ENCODE measurements at regions not wholly inside any gene's neighbourhood (a gene's known extent, or its start where the extent isn't known, plus 50 kb on each side); places are given as distances from the start of the nearest gene placed in this dataset.
"Not testable (repeated sequence)": the region's sequence is repeated elsewhere in the genome, so short reads cannot be mapped to it uniquely, and the experiment has no call there.

DNA sequence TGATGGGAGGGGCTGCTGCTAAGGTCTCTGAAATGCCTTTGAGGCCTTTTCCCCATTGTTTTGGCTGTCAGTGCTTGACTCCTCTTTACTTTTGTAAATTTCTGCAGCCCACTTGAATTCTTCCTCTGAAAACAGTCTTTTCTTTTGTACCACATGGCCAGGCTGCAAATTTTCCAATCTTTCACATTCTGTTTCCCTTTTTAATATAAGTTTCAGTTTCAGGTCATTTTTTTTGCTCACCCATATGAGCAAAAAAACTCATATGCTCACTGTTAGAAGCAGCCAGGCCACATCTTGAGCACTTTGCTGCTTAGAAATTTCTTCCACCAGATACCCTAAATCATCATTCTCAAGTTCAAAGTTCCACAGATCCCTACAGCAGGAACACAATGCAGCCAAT is 234.6 kb upstream of the ADRA1B start:
- H3K36me3 Mint-ChIP-seq (ENCODE audit: low read depth), result no peaks in the 10 kb centered on the region
- peaks cover 13% of the 10 kb centered on the region for H3K9me3 Mint-ChIP-seq
- H3K27me3 Mint-ChIP-seq (ENCODE audit: insufficient read depth), result peaks cover 2% of the 10 kb centered on the region; the same call in 1 of the 2 replicates
- no peaks in the 10 kb centered on the region for H3K4me1 Mint-ChIP-seq (ENCODE audit: low read depth)
- no peak for DNase-seq
- TF ChIP-seq, protein P1, sequence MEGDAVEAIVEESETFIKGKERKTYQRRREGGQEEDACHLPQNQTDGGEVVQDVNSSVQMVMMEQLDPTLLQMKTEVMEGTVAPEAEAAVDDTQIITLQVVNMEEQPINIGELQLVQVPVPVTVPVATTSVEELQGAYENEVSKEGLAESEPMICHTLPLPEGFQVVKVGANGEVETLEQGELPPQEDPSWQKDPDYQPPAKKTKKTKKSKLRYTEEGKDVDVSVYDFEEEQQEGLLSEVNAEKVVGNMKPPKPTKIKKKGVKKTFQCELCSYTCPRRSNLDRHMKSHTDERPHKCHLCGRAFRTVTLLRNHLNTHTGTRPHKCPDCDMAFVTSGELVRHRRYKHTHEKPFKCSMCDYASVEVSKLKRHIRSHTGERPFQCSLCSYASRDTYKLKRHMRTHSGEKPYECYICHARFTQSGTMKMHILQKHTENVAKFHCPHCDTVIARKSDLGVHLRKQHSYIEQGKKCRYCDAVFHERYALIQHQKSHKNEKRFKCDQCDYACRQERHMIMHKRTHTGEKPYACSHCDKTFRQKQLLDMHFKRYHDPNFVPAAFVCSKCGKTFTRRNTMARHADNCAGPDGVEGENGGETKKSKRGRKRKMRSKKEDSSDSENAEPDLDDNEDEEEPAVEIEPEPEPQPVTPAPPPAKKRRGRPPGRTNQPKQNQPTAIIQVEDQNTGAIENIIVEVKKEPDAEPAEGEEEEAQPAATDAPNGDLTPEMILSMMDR (IDR thresholded peaks at IDR 0.05), result no peak
- no peak overlapping the region for H3K4me3 Mint-ChIP-seq
- no peak overlapping the region for H3K27ac Mint-ChIP-seq

DNA sequence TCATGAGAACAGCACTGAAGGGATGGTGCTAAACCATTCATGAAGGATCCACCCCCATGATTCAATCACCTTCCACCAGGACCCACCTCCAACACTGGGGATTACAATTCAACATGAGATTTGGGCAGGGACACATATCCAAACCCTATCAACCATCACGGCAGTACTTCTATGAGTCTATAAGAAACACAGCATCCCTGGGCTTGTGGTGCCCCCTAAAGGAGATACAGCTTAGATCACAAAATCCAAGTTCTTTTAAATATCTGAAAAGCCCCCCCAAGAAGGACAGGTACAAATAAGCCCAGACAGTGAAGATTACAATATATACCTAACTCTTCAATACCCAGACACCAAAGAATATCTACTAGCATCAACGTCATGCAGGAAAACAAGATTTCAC is 233.7 kb upstream of the ADRA1B start:
- Mint-ChIP-seq H3K4me1 (ENCODE audit: low read depth) (no peaks in the 10 kb centered on the region), H3K27me3 (ENCODE audit: insufficient read depth) (peaks cover 2% of the 10 kb centered on the region; the same call in 1 of the 2 replicates), H3K36me3 (ENCODE audit: low read depth) (no peaks in the 10 kb centered on the region), H3K27ac (no peak overlapping the region), H3K4me3 (no peak overlapping the region), H3K9me3 (peaks cover 13% of the 10 kb centered on the region)
- DNase-seq, result no peak
- TF ChIP-seq, protein P1 (IDR thresholded peaks at IDR 0.05), result no peak

DNA sequence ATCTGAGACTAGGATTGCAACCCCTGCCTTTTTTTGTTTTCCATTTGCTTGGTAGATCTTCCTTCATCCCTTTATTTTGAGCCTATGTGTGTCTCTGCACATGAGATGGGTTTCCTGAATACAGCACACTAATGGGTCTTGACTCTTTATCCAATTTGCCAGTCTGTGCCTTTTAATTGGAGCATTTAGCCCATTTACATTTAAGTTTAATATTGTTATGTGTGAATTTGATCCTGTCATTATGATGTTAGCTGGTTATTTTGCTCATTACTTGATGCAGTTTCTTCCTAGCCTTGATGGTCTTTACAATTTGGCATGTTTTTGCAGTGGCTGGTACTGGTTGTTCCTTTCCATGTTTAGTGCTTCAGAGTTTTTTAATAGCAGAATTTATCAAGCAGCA is 228.4 kb upstream of the ADRA1B start:
- not testable (repeated sequence) for DNase-seq; H3K9me3 Mint-ChIP-seq; H3K4me3 Mint-ChIP-seq; H3K27ac Mint-ChIP-seq; H3K27me3 Mint-ChIP-seq (ENCODE audit: insufficient read depth); H3K4me1 Mint-ChIP-seq (ENCODE audit: low read depth); H3K36me3 Mint-ChIP-seq (ENCODE audit: low read depth)

DNA sequence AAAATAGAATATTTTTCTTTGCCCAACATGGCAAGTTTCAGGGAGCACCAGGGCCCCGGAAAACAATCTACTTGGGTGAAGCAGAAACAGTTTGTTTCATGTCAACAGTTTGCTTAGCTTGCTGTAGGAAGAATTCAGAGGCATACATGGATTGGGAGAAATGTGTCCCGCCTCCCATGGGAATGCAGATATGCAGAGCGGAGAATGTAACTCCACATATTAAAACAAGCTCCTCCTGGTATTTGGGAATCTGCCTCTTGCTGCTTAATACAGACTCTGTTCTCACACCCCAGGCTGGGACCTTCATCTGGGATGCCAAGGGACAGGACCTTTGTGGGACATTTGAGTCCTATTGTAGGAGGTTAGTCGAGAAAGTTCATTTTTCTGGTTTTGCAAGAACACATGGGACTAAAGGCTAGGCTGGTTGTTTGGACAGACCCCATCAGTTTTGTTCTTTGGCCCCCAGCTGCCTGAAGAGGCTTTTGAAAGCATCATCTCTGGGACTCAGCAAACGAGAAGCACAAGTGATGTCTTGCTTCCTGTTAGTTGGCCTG is 220.5 kb upstream of the ADRA1B start:
- no peaks in the 10 kb centered on the region for H3K27me3 Mint-ChIP-seq (ENCODE audit: insufficient read depth)
- no peak overlapping the region for H3K4me3 Mint-ChIP-seq
- no peaks in the 10 kb centered on the region for H3K36me3 Mint-ChIP-seq (ENCODE audit: low read depth)
- no peaks in the 10 kb centered on the region for H3K4me1 Mint-ChIP-seq (ENCODE audit: low read depth)
- H3K27ac Mint-ChIP-seq, result no peak overlapping the region
- TF ChIP-seq, protein P1 (IDR thresholded peaks at IDR 0.05), result no peak
- no peaks in the 10 kb centered on the region for H3K9me3 Mint-ChIP-seq
- DNase-seq, result no peak

DNA sequence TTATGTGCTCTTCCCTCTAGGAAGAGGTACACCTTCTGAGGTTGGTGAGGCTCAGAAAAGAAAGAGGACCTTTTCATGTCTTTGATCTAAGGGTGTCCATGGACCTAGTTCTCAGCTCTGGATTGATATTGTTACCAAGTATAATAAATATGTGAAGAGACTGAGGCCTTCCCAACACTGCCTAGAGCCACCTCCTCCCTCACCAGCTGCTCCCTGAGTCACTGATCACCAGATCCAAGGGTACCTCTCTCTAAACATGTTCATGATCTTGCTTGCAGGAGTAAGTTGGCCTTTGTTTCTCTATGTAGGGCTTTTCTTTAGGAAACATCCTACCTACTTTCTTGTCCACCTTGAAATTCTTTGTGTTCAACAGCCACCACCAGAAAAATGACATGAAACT is 218.8 kb upstream of the ADRA1B start:
- H3K27me3 Mint-ChIP-seq (ENCODE audit: insufficient read depth), result peaks cover 2% of the 10 kb centered on the region; the same call in 1 of the 2 replicates
- DNase-seq, result no peak
- no peaks in the 10 kb centered on the region for H3K9me3 Mint-ChIP-seq
- no peak overlapping the region for H3K27ac Mint-ChIP-seq
- H3K4me3 Mint-ChIP-seq, result no peak overlapping the region
- H3K36me3 Mint-ChIP-seq (ENCODE audit: low read depth), result no peaks in the 10 kb centered on the region
- TF ChIP-seq, protein P1 (IDR thresholded peaks at IDR 0.05), result no peak
- no peaks in the 10 kb centered on the region for H3K4me1 Mint-ChIP-seq (ENCODE audit: low read depth)

DNA sequence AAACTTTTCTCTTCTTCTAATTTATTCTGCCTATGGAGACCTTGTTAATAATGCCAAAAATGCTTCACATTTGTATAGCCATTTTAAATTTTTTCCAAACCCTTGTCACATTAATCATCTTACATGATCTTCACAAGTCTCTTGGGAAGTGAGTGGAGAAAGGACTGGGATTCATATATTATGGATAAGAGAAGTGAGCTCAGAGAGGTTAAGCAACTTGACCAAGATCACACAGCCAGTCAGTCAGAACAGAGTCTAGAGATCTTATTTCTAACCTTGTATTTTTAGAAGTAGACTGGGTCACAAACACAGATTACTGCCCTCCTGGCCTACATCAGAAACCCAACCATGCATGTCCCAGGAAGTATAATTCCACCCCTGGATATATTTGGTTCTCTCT is 218.0 kb upstream of the ADRA1B start:
- no peaks in the 10 kb centered on the region for H3K9me3 Mint-ChIP-seq
- H3K27ac Mint-ChIP-seq, result no peak overlapping the region
- peaks cover 4% of the 10 kb centered on the region; the same call in 1 of the 2 replicates for H3K27me3 Mint-ChIP-seq (ENCODE audit: insufficient read depth)
- DNase-seq, result no peak
- no peak overlapping the region for H3K4me3 Mint-ChIP-seq
- TF ChIP-seq, protein P1 (IDR thresholded peaks at IDR 0.05), result no peak
- H3K4me1 Mint-ChIP-seq (ENCODE audit: low read depth), result no peaks in the 10 kb centered on the region
- no peaks in the 10 kb centered on the region for H3K36me3 Mint-ChIP-seq (ENCODE audit: low read depth)

All from HFFc6 (cell line).